Keratinocyte (primary cell): ENCODE measurements at regions not wholly inside any gene's neighbourhood (a gene's known extent, or its start where the extent isn't known, plus 50 kb on each side); places are given as distances from the start of the nearest gene placed in this dataset.

ENCODE experiments used
- DNase-seq: peaks from one replicate; pipeline ENCODE4 v3.0.0-alpha.2; 2011; ENCODE audit warnings: low read depth, missing footprints, low spot score
- FAIRE-seq: peaks from 2 replicates; lab custom pipeline; 2011; peaks lifted over from hg19 to GRCh38; lab: Jason Lieb, UNC
- H2AFZ ChIP-seq: 2 replicates; pipeline ENCODE4 v1.6.0; 2012; ENCODE audit warnings: low read length, control low read depth, inconsistent platforms; ENCODE audit not compliant: control insufficient read depth
- H3K27ac ChIP-seq: 2 replicates; pipeline ENCODE4 v1.5.1; 2011; ENCODE audit warnings: low read length; ENCODE audit not compliant: control insufficient read depth, insufficient read depth
- H3K27me3 ChIP-seq: 3 replicates; pipeline ENCODE4 v1.6.0; 2011; ENCODE audit warnings: low read length; ENCODE audit not compliant: control insufficient read depth, insufficient read depth; ENCODE audit errors: extremely low read depth
- H3K36me3 ChIP-seq, 2 experiments: 2 replicates in 1 of 2; 3 replicates in 1 of 2; pipeline ENCODE4 v1.5.1; 2011; ENCODE audit warnings: low read length in 2 of 2, mild to moderate bottlenecking in 1 of 2; ENCODE audit not compliant: control insufficient read depth in 2 of 2, insufficient read depth in 2 of 2; ENCODE audit errors: extremely low read depth in 1 of 2
- H3K4me1 ChIP-seq: 3 replicates; pipeline ENCODE4 v1.5.1; 2011; ENCODE audit warnings: low read length; ENCODE audit not compliant: control insufficient read depth, insufficient read depth; ENCODE audit errors: extremely low read depth
- H3K4me2 ChIP-seq: 3 replicates; pipeline ENCODE4 v1.6.0; 2011; ENCODE audit warnings: low read depth, low read length; ENCODE audit not compliant: control insufficient read depth, insufficient read depth; ENCODE audit errors: extremely low read depth
- H3K4me3 ChIP-seq, 3 experiments: fragments of 200-600 bp in 1 of 3; sonication (generic) in 1 of 3; 2 replicates in 2 of 3; 3 replicates in 1 of 3; pipeline ENCODE4 v1.5.1; 2011 to 2016; ENCODE audit warnings: low read length in 3 of 3, mild to moderate bottlenecking in 3 of 3, control low read depth in 2 of 3, inconsistent platforms in 1 of 3, low read depth in 1 of 3, mixed read lengths in 1 of 3, mixed run types in 1 of 3, moderate library complexity in 1 of 3; ENCODE audit not compliant: control insufficient read depth in 2 of 3, insufficient read depth in 2 of 3; ENCODE audit errors: extremely low read depth in 1 of 3
- H3K79me2 ChIP-seq: 2 replicates; pipeline ENCODE4 v1.6.0; 2012; ENCODE audit warnings: low read length; ENCODE audit not compliant: control insufficient read depth, insufficient read depth
- H3K9ac ChIP-seq: 3 replicates; pipeline ENCODE4 v1.6.0; 2011; ENCODE audit warnings: low read length; ENCODE audit not compliant: control insufficient read depth, insufficient read depth; ENCODE audit errors: extremely low read depth
- H3K9me1 ChIP-seq: 3 replicates; pipeline ENCODE4 v1.6.0; 2011; ENCODE audit warnings: low read length; ENCODE audit not compliant: control insufficient read depth, insufficient read depth; ENCODE audit errors: extremely low read depth
- H3K9me3 ChIP-seq: 2 replicates; pipeline ENCODE4 v1.5.1; 2012; ENCODE audit warnings: low read depth, low read length; ENCODE audit not compliant: control insufficient read depth
- H4K20me1 ChIP-seq: 3 replicates; pipeline ENCODE4 v1.6.0; 2011; ENCODE audit warnings: low read length; ENCODE audit not compliant: control insufficient read depth, insufficient read depth; ENCODE audit errors: extremely low read depth
- CTCF ChIP-seq, 3 experiments: IDR thresholded peaks in 1 of 3; conservative IDR thresholded peaks in 1 of 3; optimal IDR thresholded peaks in 1 of 3; 2 replicates in 2 of 3; 3 replicates in 1 of 3; pipeline versions ENCODE3 to v1.5.1; 2011; ENCODE audit warnings: low read length in 3 of 3, mild to moderate bottlenecking in 3 of 3, moderate library complexity in 2 of 3, control low read depth in 1 of 3, inconsistent platforms in 1 of 3; ENCODE audit not compliant: insufficient read depth in 2 of 3; ENCODE audit errors: extremely low read depth in 1 of 3
- EZH2 ChIP-seq: IDR thresholded peaks from one replicate; pipeline ENCODE4 v1.6.1; 2012; ENCODE audit warnings: inconsistent platforms, mild to moderate bottlenecking, low read length, moderate library complexity
- dilution Hi-C: fragments of 300-500 bp; cut with MboI; formaldehyde crosslinking; loops from one replicate; pipeline ENCODE4 v1.7.0; 2020; ENCODE audit warnings: low sequenced_read_pairs; ENCODE audit not compliant: extremely low pct_ligation_motif_present

DNA sequence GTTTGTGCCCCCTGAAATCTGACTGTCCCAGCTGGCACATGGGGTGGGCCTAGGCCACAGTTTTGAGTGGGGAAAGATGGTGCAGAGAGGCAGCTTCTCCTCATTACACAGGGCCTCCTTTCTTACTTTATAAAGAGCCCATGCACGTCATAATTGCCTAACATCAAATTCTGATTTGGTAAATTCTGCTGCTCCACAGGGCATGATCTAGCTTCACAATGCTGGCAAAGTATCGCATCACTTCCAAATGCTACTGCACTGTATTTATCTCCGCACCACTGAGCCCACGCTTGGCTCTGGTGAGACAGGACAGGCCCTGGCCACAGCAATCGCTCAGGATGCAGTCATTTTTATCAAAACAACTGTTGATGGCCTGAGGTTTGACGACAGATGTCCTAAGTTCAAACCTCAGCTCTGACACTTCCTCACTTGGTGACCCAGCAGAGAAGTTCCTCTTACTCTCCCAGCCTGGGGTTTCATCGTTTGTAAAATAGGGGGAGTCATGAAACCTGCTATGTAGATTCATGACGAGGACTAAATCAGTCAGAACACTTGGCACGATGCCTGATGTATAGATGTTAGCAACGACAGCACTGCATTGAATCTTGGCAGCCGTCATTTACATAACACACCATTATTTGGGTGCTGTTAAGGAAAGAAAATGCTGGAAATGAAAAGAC is 187.9 kb downstream of the TTLL2 start:
- Histone ChIP-seq H3K79me2 (no peaks in the 10 kb centered on the region), H3K4me1 (no peaks in the 10 kb centered on the region), H3K27me3 (no peaks in the 10 kb centered on the region), H3K36me3 (no peaks in the 10 kb centered on the region), H3K4me2 (no peak overlapping the region), H3K9me3 (peaks cover 11% of the 10 kb centered on the region), H3K9me1 (no peaks in the 10 kb centered on the region), H2AFZ (no peak overlapping the region), H3K9ac (no peak overlapping the region), H3K4me3 (no peak overlapping the region), H4K20me1 (no peaks in the 10 kb centered on the region), H3K27ac (no peak overlapping the region)
- no peak for DNase-seq
- TF ChIP-seq CTCF (optimal IDR thresholded peaks at IDR 0.05 in 1 of 3, IDR thresholded peaks at IDR 0.05 in 1 of 3, conservative IDR thresholded peaks at IDR 0.05 in 1 of 3; ENCODE audit: extremely low read depth in 1 of 3, insufficient read depth in 2 of 3, low read length in 3 of 3), result no peak
- TF ChIP-seq EZH2, result no peak
- dilution Hi-C loops, result no loop called here
- no peak for FAIRE-seq

DNA sequence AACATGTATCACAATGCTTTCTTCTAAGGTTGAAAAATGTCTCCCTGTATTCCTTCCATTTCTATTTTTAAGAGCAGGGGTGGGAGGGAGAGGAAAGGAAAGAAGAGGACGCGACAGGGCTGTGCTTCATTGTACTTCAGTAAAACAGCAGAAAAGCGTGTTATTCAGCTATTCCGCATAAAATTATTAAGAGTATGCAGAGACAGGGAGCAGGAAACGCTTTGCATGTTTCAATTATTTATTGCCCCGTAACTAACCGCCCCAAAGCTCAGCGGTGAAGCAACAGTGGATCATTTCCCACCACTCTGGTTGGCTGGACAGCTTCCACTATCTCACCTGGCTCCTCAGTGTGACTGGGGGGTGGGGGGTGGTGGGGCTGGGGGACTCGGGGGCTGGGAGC is 188.9 kb downstream of the TTLL2 start:
- no peak overlapping the region for H3K9ac ChIP-seq
- peaks cover 11% of the 10 kb centered on the region for H3K9me3 ChIP-seq
- no peaks in the 10 kb centered on the region for H3K36me3 ChIP-seq
- no peak overlapping the region for H3K4me3 ChIP-seq
- no peak overlapping the region for H3K4me2 ChIP-seq
- no peaks in the 10 kb centered on the region for H3K4me1 ChIP-seq
- no peak overlapping the region for H3K27ac ChIP-seq
- no peaks in the 10 kb centered on the region for H4K20me1 ChIP-seq
- dilution Hi-C loops, result no loop called here
- H3K79me2 ChIP-seq, result no peaks in the 10 kb centered on the region
- no peak for TF ChIP-seq EZH2
- TF ChIP-seq CTCF (optimal IDR thresholded peaks at IDR 0.05 in 1 of 3, IDR thresholded peaks at IDR 0.05 in 1 of 3, conservative IDR thresholded peaks at IDR 0.05 in 1 of 3; ENCODE audit: extremely low read depth in 1 of 3, insufficient read depth in 2 of 3, low read length in 3 of 3), result no peak
- no peaks in the 10 kb centered on the region for H3K9me1 ChIP-seq
- no peak overlapping the region for H2AFZ ChIP-seq
- FAIRE-seq (no peak), DNase-seq (no peak)
- H3K27me3 ChIP-seq, result no peaks in the 10 kb centered on the region
